ENCODE measurements at regions not wholly inside any gene's neighbourhood (a gene's known extent, or its start where the extent isn't known, plus 50 kb on each side); places are given as distances from the start of the nearest gene placed in this dataset.

DNA sequence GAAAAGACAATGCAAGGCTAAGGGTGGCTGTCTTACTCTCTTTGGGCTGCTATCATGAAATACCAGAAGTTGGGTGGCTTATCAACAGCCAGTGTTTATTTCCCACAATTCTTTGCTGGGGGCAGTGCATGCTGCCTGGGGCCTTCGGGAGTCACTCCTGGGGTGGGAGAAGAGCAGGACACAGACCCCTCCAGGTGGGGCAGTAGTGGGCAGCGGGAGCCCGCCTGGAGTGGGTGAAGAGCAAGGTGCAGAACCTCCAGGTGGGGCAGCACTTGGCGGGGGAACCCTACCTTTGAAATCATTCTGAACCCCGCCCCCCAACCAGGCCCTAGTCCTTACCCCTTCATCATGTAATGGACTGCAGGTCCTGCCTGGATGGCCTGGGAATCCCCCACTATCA is 69.6 kb upstream of the THBS2 start:
- TF ChIP-seq POLR2AphosphoS5 (IDR thresholded peaks at IDR 0.05), result no peak
- TF ChIP-seq, protein P1, sequence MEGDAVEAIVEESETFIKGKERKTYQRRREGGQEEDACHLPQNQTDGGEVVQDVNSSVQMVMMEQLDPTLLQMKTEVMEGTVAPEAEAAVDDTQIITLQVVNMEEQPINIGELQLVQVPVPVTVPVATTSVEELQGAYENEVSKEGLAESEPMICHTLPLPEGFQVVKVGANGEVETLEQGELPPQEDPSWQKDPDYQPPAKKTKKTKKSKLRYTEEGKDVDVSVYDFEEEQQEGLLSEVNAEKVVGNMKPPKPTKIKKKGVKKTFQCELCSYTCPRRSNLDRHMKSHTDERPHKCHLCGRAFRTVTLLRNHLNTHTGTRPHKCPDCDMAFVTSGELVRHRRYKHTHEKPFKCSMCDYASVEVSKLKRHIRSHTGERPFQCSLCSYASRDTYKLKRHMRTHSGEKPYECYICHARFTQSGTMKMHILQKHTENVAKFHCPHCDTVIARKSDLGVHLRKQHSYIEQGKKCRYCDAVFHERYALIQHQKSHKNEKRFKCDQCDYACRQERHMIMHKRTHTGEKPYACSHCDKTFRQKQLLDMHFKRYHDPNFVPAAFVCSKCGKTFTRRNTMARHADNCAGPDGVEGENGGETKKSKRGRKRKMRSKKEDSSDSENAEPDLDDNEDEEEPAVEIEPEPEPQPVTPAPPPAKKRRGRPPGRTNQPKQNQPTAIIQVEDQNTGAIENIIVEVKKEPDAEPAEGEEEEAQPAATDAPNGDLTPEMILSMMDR (IDR thresholded peaks at IDR 0.05), result no peak
- TF ChIP-seq POLR2A (IDR thresholded peaks at IDR 0.05), result no peak

All from prostate gland (tissue), 2 donors.